ENCODE measurements at regions not wholly inside any gene's neighbourhood (a gene's known extent, or its start where the extent isn't known, plus 50 kb on each side); places are given as distances from the start of the nearest gene placed in this dataset.

DNA sequence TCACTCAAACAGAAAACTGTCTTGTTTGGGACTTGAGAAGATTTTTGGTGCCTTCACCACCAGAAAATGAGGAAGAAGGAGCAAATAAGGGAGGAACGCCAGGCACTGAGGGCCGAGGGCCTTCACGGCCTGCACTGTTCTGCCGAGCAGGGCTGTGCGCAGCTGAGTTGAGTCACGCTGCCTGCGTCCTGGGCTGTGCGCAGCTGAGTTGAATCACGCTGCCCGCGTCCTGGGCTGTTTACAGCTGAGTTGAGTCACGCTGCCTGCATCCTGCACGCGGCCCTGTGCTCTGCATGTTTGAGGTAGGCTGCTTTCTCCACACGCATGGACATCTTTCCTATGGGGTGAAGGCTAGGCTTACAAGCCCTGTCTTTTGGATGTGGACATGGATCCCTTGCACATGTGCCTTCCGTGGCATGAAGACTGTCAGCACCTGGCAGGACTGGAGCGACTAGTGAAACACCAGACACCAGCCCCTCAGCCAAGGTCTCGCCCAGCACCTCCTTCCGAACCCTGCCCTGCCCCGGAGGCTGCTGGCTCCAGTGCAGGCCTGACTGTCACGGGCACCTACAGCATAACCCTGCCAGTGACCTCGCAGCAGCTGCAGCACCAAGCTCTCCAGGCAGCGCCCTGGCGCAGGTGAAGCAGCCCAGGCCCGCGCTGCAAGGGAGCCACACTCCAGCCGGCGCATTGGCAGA is 96.7 kb downstream of the HTR5A start:
- no peaks in the 10 kb centered on the region for H3K36me3 Mint-ChIP-seq (ENCODE audit: insufficient read depth)
- peaks cover 0 to 2% of the 10 kb centered on the region in 2 donors for H3K4me1 Mint-ChIP-seq (ENCODE audit: low read depth in 2 of 2)
- H3K4me3 Mint-ChIP-seq = no peak overlapping the region
- DNase-seq = no peak
- H3K9me3 Mint-ChIP-seq = no peaks in the 10 kb centered on the region
- no peak for ATAC-seq (replicated peaks)
- no peak overlapping the region for H3K27ac Mint-ChIP-seq
- H3K27me3 Mint-ChIP-seq = peaks cover 29 to 74% of the 10 kb centered on the region in 2 donors

DNA sequence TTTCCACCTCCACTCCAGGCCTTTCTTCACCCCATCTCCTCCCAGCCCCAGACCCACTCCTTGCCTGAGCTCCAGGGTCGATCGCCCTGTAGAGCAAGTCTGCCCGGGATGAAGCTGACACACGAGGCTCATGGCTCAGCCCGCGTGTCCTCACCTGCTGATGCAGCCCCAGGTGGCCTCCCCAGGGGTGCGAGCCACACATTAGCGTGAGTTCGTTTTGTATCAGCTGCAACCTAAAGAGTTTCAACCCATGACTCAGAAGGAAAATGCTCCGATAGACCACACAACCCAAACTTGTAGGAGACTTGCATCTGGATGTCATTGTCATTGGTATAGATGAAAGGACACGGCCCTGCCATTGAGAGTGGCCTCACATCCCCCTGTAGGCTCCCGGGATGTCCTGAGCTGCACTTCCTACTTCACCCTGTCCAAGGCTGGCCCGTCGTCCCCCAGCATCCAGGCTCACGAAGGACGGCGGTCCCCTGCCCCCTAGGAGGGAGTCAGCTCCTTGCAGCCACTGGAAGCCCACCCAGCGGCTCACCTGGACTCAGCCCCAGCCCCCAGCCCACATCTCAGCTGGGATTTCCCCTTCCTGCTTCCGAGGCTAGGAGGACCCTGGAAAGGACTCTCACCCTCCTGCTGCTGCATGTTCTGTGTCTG is 97.7 kb downstream of the HTR5A start:
- no peak for ATAC-seq (replicated peaks)
- no peak for DNase-seq
- H3K27ac Mint-ChIP-seq = no peak overlapping the region

DNA sequence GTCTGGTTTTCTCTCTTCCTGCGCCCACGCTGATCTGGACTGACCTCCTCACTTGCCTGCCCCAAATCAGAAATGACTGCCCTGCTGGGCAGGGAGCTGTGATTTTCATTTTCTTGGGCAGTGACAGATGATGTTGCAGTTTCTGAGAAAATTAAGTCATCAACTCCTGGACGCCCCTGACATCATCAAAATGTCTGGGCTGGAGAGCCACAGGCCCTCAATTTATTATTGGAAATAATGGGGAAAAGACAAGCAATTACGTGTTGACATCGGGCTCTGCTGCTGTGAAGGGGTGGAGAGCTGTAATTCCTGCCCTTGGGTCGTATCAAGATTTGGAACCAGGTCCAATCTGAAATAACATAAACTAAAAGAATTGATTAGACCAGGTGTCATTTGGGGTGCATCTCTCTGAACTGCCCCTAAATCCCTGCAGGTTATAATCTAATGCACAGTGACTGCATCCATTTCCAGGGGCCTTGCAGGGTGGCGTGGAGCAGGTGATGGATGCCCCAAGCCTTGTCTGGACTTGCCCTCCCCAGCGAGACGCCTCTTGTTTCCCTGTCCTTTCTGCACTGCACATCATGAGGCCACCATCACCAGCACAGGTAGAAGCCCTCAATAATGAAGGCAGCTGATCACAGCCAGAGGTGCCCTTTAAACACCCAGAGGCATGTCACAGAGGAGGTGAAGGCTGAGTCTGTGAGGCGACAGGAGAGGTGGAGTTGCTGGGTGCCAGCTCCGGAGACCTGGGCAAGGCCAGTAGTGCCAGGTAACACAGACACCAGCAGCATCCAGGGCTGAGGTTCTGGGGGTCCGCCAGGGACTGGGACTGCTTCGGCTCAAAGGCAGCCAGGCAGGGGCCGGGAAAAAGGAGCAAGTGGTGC is 98.7 kb downstream of the HTR5A start:
- no peak for DNase-seq
- Mint-ChIP-seq H3K4me3 (no peak overlapping the region), H3K27ac (no peak overlapping the region), H3K27me3 (peaks cover 37 to 82% of the 10 kb centered on the region in 2 donors), H3K36me3 (ENCODE audit: insufficient read depth) (no peaks in the 10 kb centered on the region), H3K4me1 (ENCODE audit: low read depth in 2 of 2) (peaks cover 0 to 2% of the 10 kb centered on the region in 2 donors), H3K9me3 (no peaks in the 10 kb centered on the region)
- no peak for ATAC-seq (replicated peaks)

More for the DNA sequence above, 97.7 kb downstream of the HTR5A start:
- Mint-ChIP-seq H3K4me3 (no peak overlapping the region), H3K4me1 (ENCODE audit: low read depth in 2 of 2) (peaks cover 0 to 2% of the 10 kb centered on the region in 2 donors), H3K36me3 (ENCODE audit: insufficient read depth) (no peaks in the 10 kb centered on the region), H3K9me3 (no peaks in the 10 kb centered on the region), H3K27me3 (peaks cover 34 to 79% of the 10 kb centered on the region in 2 donors)

DNA sequence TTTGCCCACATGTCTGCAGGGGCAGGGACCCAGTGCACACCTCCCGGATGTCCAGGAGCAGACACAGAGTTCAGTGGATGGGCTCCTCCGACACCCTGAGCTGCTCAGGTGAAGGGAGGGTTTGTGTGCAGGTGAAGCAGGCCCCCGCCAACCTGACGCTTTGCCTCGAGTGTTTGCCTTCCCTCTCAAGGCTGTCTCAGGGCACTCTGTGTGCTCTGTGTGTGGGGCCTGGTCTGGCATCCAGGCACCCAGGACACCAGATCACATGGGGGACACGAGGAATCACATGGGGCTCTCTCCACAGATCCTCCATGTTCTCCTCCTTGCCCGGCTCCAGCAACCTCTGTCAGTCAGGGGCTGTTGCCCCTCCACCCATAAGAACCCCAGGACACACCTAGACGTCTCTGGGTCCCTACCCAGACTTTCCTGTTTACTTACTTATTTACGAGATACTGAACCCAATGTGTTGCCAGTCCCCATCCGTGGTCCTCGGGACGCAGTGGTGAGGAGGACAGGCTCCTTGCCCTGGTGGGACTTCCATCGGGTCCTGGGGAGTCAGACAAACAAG is 99.5 kb downstream of the HTR5A start:
- H3K36me3 Mint-ChIP-seq (ENCODE audit: insufficient read depth) = no peaks in the 10 kb centered on the region
- no peak overlapping the region for H3K4me3 Mint-ChIP-seq
- peaks cover 0 to 2% of the 10 kb centered on the region in 2 donors for H3K4me1 Mint-ChIP-seq (ENCODE audit: low read depth in 2 of 2)
- ATAC-seq (replicated peaks) (no peak), DNase-seq (no peak)
- H3K9me3 Mint-ChIP-seq = no peaks in the 10 kb centered on the region
- no peak overlapping the region for H3K27ac Mint-ChIP-seq
- H3K27me3 Mint-ChIP-seq = peaks cover 37 to 82% of the 10 kb centered on the region in 2 donors

DNA sequence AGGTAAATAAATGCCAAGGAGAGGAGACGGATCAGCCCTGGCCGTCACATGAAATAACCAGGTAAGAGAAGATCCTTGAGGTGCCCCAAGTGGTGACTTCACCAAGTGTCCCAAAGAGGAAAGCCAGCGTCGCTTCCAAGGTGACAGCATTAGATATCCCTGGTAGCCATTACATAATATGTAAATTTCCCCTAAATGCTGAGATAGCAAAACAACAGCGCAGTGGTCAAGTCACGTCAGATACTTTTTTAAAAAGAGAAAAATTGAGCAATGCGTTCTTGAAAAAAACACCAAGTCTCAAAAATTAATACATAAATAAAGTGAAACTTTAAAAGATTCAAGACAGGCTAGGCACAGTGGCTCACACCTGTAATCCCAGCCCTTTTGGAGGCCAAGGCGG is 100.2 kb downstream of the HTR5A start:
- Mint-ChIP-seq H3K4me1 (ENCODE audit: low read depth in 2 of 2) (peaks cover 0 to 2% of the 10 kb centered on the region in 2 donors), H3K9me3 (no peaks in the 10 kb centered on the region), H3K36me3 (ENCODE audit: insufficient read depth) (no peaks in the 10 kb centered on the region), H3K4me3 (no peak overlapping the region), H3K27me3 (peaks cover 37 to 86% of the 10 kb centered on the region in 2 donors), H3K27ac (no peak overlapping the region)
- DNase-seq (no peak), ATAC-seq (replicated peaks) (no peak)

DNA sequence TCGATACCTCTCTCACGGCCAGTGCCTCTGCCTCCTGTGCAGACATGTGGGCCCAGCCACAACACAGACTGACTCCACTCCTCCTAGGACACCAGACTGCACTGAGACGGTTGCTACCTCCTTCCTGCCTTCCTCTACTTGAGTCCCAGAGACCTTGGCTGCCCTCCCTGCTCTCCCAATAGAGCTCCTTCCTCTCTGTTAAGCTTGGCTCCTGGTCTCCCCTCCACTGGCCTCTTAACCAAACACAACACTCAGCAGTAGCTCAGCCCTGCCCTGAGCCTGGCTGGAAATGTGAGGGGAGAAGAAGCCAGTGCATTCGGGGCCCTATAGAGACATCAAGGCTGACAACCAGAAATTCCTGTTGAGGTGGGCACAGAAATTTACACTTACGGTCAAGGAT is 102.0 kb downstream of the HTR5A start:
- H3K27me3 Mint-ChIP-seq = peaks cover 24 to 71% of the 10 kb centered on the region in 2 donors
- H3K36me3 Mint-ChIP-seq (ENCODE audit: insufficient read depth) = no peaks in the 10 kb centered on the region
- no peaks in the 10 kb centered on the region for H3K4me1 Mint-ChIP-seq (ENCODE audit: low read depth in 2 of 2)
- H3K9me3 Mint-ChIP-seq = no peaks in the 10 kb centered on the region
- H3K27ac Mint-ChIP-seq = no peak overlapping the region
- no peak for ATAC-seq (replicated peaks)
- DNase-seq = no peak
- H3K4me3 Mint-ChIP-seq = no peak overlapping the region

DNA sequence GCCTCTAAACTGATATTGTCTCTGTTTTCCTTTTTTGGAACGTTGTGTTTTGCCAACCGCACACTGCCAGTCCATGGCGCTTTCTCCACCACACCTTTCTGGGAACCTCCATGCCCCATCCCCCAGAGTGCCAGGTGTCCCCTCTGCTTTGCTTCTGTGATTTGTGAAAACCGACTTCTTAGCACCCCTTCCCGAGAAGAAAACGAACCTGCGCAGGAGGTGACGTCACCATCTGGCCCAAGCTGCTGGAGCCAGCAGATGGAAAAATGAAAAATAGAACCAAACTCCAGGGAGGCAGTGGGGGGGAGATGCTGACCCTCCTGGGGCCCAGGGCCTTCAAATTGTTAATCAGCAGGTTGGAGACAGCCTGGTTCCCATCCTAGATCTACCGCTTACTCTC is 103.8 kb downstream of the HTR5A start:
- ATAC-seq (replicated peaks) = no peak
- DNase-seq = no peak
- no peak overlapping the region for H3K27ac Mint-ChIP-seq
- H3K36me3 Mint-ChIP-seq (ENCODE audit: insufficient read depth) = no peaks in the 10 kb centered on the region
- H3K27me3 Mint-ChIP-seq = peaks cover 19 to 53% of the 10 kb centered on the region in 2 donors
- H3K9me3 Mint-ChIP-seq = no peaks in the 10 kb centered on the region
- H3K4me1 Mint-ChIP-seq (ENCODE audit: low read depth in 2 of 2) = no peaks in the 10 kb centered on the region
- no peak overlapping the region for H3K4me3 Mint-ChIP-seq

DNA sequence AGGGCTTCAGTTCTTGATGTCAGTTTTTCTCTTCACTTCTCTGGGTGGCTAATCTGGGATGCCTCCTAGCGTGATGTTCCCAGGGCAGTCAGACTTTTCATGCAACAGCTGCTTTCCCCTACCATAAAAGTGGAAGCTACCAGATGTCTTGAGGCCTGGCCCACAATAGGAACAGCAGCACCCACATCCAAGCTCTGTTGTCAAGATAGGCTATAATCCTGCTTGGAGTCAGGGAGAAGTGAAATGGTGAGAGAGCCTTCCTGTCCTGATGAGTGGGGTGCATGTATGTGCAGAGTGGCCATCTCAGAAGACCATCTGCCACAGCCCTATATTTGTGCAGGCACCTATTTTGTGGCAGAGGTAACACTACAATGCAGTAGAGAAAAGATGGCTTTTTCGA is 108.0 kb downstream of the HTR5A start:
- no peak overlapping the region for H3K4me3 Mint-ChIP-seq
- H3K9me3 Mint-ChIP-seq = no peaks in the 10 kb centered on the region
- ATAC-seq (replicated peaks) (no peak), DNase-seq (no peak)
- no peaks in the 10 kb centered on the region for H3K4me1 Mint-ChIP-seq (ENCODE audit: low read depth in 2 of 2)
- H3K36me3 Mint-ChIP-seq (ENCODE audit: insufficient read depth) = no peaks in the 10 kb centered on the region
- peaks cover 11 to 42% of the 10 kb centered on the region in 2 donors for H3K27me3 Mint-ChIP-seq
- H3K27ac Mint-ChIP-seq = no peak overlapping the region

DNA sequence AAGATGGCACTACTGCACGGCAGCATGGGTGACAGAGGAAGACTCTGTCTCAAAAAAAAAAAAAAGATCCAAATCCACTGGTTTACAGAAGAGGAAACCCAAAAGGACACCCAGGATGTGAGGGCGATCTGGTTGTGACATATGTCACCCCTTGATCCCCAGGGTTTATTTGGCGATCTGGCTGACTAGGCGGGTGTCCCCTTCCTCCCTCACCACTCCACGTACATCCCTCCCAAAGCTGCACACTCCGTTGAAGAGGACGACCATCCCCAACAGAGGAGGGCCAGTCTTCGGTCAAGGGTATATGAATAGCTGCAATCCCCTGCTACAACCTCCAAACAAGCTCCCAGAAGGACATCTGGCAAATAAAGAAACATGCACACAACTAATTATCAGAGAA is 111.6 kb downstream of the HTR5A start:
- Mint-ChIP-seq H3K9me3 (peaks cover 6 to 8% of the 10 kb centered on the region in 2 donors), H3K27ac (no peak overlapping the region), H3K27me3 (peaks cover 15 to 45% of the 10 kb centered on the region in 2 donors), H3K36me3 (ENCODE audit: insufficient read depth) (no peaks in the 10 kb centered on the region), H3K4me3 (no peak overlapping the region), H3K4me1 (ENCODE audit: low read depth in 2 of 2) (no peaks in the 10 kb centered on the region)
- DNase-seq (no peak), ATAC-seq (replicated peaks) (no peak)

DNA sequence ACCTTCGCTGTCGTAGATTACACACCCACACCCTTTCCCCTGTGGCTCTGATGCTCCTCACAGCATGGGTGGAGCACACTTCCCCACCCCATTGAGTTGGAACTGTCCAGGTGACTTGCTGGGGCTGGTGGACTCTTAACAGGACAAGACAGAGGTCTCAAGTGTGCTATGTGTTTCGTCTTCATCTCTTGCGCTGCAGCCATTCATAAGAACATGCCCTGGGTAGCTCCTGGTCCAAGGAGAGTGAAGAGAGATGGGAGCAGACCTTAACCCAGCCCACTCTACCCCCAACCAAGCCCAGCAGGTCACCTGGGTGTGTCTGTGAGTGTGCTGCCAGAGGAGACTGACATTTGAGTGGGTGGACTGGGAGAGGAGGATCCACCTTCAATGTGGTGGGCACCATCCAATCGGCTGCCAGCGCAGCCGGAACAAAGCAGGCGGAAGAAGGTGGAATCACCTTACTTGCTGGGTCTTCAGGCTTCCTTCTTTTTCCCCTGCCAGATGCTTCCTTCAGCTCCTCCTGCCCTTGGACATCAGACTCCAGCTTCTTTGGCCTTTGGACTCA is 112.4 kb downstream of the HTR5A start:
- peaks cover 15 to 45% of the 10 kb centered on the region in 2 donors for H3K27me3 Mint-ChIP-seq
- no peak overlapping the region for H3K27ac Mint-ChIP-seq
- no peaks in the 10 kb centered on the region for H3K4me1 Mint-ChIP-seq (ENCODE audit: low read depth in 2 of 2)
- ATAC-seq (replicated peaks) (no peak), DNase-seq (no peak)
- peaks cover 6 to 8% of the 10 kb centered on the region in 2 donors for H3K9me3 Mint-ChIP-seq
- H3K36me3 Mint-ChIP-seq (ENCODE audit: insufficient read depth) = no peaks in the 10 kb centered on the region
- no peak overlapping the region for H3K4me3 Mint-ChIP-seq

DNA sequence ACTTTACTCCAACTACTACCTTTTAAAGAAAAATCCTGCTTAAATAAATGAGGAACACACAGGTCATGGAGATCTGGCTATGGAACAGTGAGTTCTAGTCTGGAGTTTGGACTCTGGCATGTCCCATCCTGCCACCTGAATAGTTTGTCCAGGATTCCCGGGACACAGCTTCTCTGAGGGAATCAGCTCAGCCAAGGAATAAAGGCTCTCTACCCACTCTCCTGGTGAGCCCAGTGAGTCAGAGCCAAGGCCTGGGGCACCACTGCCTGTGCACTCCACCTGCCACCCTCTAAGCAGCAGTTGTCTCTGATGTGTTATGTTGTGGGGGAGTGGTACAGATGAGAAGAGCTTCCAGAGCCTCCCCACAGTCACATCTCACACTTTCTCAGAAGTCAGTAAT is 113.5 kb downstream of the HTR5A start:
- Mint-ChIP-seq H3K4me3 (no peak overlapping the region), H3K4me1 (ENCODE audit: low read depth in 2 of 2) (peaks cover 0 to 3% of the 10 kb centered on the region in 2 donors), H3K27ac (no peak overlapping the region), H3K36me3 (ENCODE audit: insufficient read depth) (peaks cover 3% of the 10 kb centered on the region), H3K9me3 (peaks cover 6 to 8% of the 10 kb centered on the region in 2 donors), H3K27me3 (peaks cover 15 to 51% of the 10 kb centered on the region in 2 donors)
- DNase-seq (no peak), ATAC-seq (replicated peaks) (no peak)

DNA sequence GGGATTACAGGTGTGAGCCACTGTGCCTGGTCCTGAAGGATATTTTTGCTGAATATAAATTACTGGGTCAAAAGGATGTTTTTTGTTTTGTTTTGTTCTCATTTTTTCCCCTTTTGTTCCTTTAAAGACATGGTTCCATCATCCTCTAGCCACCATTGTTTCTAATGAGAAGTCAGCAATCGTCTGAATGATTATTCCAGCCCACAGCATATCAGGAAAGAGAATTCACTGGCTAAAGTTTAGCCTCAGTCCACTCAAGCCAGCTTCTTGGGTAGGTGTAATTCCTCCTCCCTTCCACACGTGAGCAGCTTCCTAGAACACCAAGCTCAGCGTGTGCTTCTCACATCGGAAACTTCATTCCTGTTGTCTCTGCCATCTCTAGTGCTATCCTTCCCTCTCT is 112.8 kb upstream of the INSIG1 start:
- no peak overlapping the region for H3K27ac Mint-ChIP-seq
- DNase-seq (no peak), ATAC-seq (replicated peaks) (no peak)
- peaks cover 6 to 8% of the 10 kb centered on the region in 2 donors for H3K9me3 Mint-ChIP-seq
- H3K27me3 Mint-ChIP-seq = peaks cover 15 to 53% of the 10 kb centered on the region in 2 donors
- peaks cover 0 to 3% of the 10 kb centered on the region in 2 donors for H3K4me1 Mint-ChIP-seq (ENCODE audit: low read depth in 2 of 2)
- peaks cover 3% of the 10 kb centered on the region for H3K36me3 Mint-ChIP-seq (ENCODE audit: insufficient read depth)
- no peak overlapping the region for H3K4me3 Mint-ChIP-seq
